Caco-2 (cell line): ENCODE measurements at regions not wholly inside any gene's neighbourhood (a gene's known extent, or its start where the extent isn't known, plus 50 kb on each side); places are given as distances from the start of the nearest gene placed in this dataset.

Source experiments
- BruUV-seq: library from RNA; stranded (reverse); fragments of 400-500 nt; replicated peaks from 2 replicates; lab custom pipeline; 2021; lab: Mats Ljungman, UMichigan
- CTCF ChIA-PET: fragments of 300-600 bp; sonication (Branson Sonifier 250); formaldehyde crosslinking; loops from one replicate; lab custom pipeline; 2022; ENCODE audit warnings: antibody characterized with exemption; lab: Charles Lee
- POLR2A ChIA-PET: fragments of 300-600 bp; sonication (Branson Sonifier 250); formaldehyde crosslinking; loops from one replicate; lab custom pipeline; 2022; ENCODE audit warnings: antibody characterized with exemption; lab: Charles Lee
- DNase-seq, 2 experiments: peaks; one replicate each; pipeline versions ENCODE4 v3.0.0 to v3.0.0-alpha.2; 2020 to 2022
- H3K27me3 ChIP-seq: replicated peaks from 2 replicates; pipeline ENCODE4 v1.6.0; 2011; ENCODE audit warnings: low read length; ENCODE audit not compliant: control insufficient read depth, insufficient read depth
- H3K36me3 ChIP-seq: 2 replicates; pipeline ENCODE4 v1.5.1; 2011; ENCODE audit warnings: low read length; ENCODE audit not compliant: control insufficient read depth, insufficient read depth
- H3K4me1 ChIP-seq: fragments of 250-450 bp; sonication (Bioruptor Pico); 2 replicates; pipeline ENCODE4 v1.5.1; 2020; ENCODE audit warnings: mild to moderate bottlenecking
- H3K4me3 ChIP-seq: 2 replicates; pipeline ENCODE4 v1.5.1; 2011; ENCODE audit warnings: low read depth, mild to moderate bottlenecking, control low read depth, low read length
- H3K9me3 ChIP-seq: fragments of 250-450 bp; sonication (Bioruptor Pico); 2 replicates; pipeline ENCODE4 v1.5.1; 2020; ENCODE audit warnings: mild to moderate bottlenecking, moderate library complexity
- H3K27ac Mint-ChIP-seq: one replicate; pipeline ENCODE4 v1.8.0; 2022; ENCODE audit warnings: mixed read lengths; ENCODE audit not compliant: unreplicated experiment
- H3K27me3 Mint-ChIP-seq: one replicate; pipeline ENCODE4 v1.8.0; 2022; ENCODE audit warnings: mixed read lengths; ENCODE audit not compliant: insufficient read depth, unreplicated experiment
- H3K36me3 Mint-ChIP-seq: one replicate; pipeline ENCODE4 v1.8.0; 2022; ENCODE audit warnings: mild to moderate bottlenecking, mixed read lengths; ENCODE audit not compliant: insufficient read depth, unreplicated experiment
- H3K4me1 Mint-ChIP-seq: one replicate; pipeline ENCODE4 v1.8.0; 2022; ENCODE audit warnings: low read depth, mixed read lengths; ENCODE audit not compliant: unreplicated experiment
- H3K4me3 Mint-ChIP-seq: one replicate; pipeline ENCODE4 v1.8.0; 2022; ENCODE audit warnings: mild to moderate bottlenecking, moderate library complexity, mixed read lengths; ENCODE audit not compliant: unreplicated experiment
- H3K9me3 Mint-ChIP-seq: one replicate; pipeline ENCODE4 v1.8.0; 2022; ENCODE audit warnings: mixed read lengths; ENCODE audit not compliant: unreplicated experiment
- CTCF ChIP-seq, 2 experiments: fragments of 200-600 bp in 1 of 2; IDR thresholded peaks; 1 replicate in 1 of 2; 2 replicates in 1 of 2; pipeline versions ENCODE4 v1.5.1 to v1.8.0; 2011 to 2022; ENCODE audit warnings: antibody characterized with exemption in 1 of 2, control low read depth in 1 of 2, inconsistent platforms in 1 of 2, low read depth in 1 of 2, low read length in 1 of 2, mild to moderate bottlenecking in 1 of 2, moderate library complexity in 1 of 2; ENCODE audit not compliant: insufficient read depth in 1 of 2, severe bottlenecking in 1 of 2, unreplicated experiment in 1 of 2
- intact Hi-C: fragments of 100-400 bp; cut with micrococcal nuclease; formaldehyde crosslinking; loops from one replicate; pipeline ENCODE4 v1.10.0; 2022; ENCODE audit not compliant: unreplicated experiment

- no peak for DNase-seq
- Mint-ChIP-seq H3K36me3 (no peaks in the 10 kb centered on the region), H3K4me3 (no peak overlapping the region), H3K4me1 (peaks cover 7% of the 10 kb centered on the region), H3K27ac (no peak overlapping the region), H3K9me3 (no peaks in the 10 kb centered on the region), H3K27me3 (no peaks in the 10 kb centered on the region)
- peaks cover 5% of the 10 kb centered on the region for H3K4me1 ChIP-seq
- no peaks in the 10 kb centered on the region for H3K36me3 ChIP-seq
- BruUV-seq, result no TSS peak
- intact Hi-C loops, result no loop called here
- CTCF ChIA-PET, result no interaction called here
- H3K4me3 ChIP-seq, result no peak overlapping the region
- no peak for TF ChIP-seq CTCF (IDR thresholded peaks at IDR 0.05; ENCODE audit: insufficient read depth in 1 of 2, low read depth in 1 of 2, low read length in 1 of 2, severe bottlenecking in 1 of 2, unreplicated experiment in 1 of 2)
- H3K9me3 ChIP-seq, result no peaks in the 10 kb centered on the region
- POLR2A ChIA-PET, result no interaction called here
- no peaks in the 10 kb centered on the region for H3K27me3 ChIP-seq
Measured at GRCh38 chr1:212495766-212496494, 63.2 kb downstream of the NENF start.

- no peak for DNase-seq
- ChIA-PET POLR2A (interaction anchor here (1.3 kb wide), 1 partner anchor 8 kb away, joined by 5 read pairs; no protein-coding TSS in a partner anchor), CTCF (no interaction called here)
- Mint-ChIP-seq H3K4me1 (peaks cover 7% of the 10 kb centered on the region), H3K27me3 (no peaks in the 10 kb centered on the region), H3K4me3 (no peak overlapping the region), H3K36me3 (no peaks in the 10 kb centered on the region), H3K9me3 (no peaks in the 10 kb centered on the region), H3K27ac (no peak overlapping the region)
- Histone ChIP-seq H3K4me3 (no peak overlapping the region), H3K27me3 (no peaks in the 10 kb centered on the region), H3K4me1 (peaks cover 5% of the 10 kb centered on the region), H3K36me3 (no peaks in the 10 kb centered on the region), H3K9me3 (no peaks in the 10 kb centered on the region)
- BruUV-seq, result no TSS peak
- TF ChIP-seq CTCF (IDR thresholded peaks at IDR 0.05; ENCODE audit: insufficient read depth in 1 of 2, low read depth in 1 of 2, low read length in 1 of 2, severe bottlenecking in 1 of 2, unreplicated experiment in 1 of 2), result no peak
- intact Hi-C loops, result no loop called here
Measured at GRCh38 chr1:212496682-212497081, 64.0 kb downstream of the NENF start.

- H3K4me1 Mint-ChIP-seq, result peaks cover 7% of the 10 kb centered on the region
- no peak for TF ChIP-seq CTCF (IDR thresholded peaks at IDR 0.05; ENCODE audit: insufficient read depth in 1 of 2, low read depth in 1 of 2, low read length in 1 of 2, severe bottlenecking in 1 of 2, unreplicated experiment in 1 of 2)
- no peaks in the 10 kb centered on the region for H3K36me3 Mint-ChIP-seq
- no peaks in the 10 kb centered on the region for H3K27me3 ChIP-seq
- ChIA-PET CTCF (interaction anchor here (1.4 to 1.7 kb wide), 2 partner anchors 9 to 41 kb away, joined by 3 to 4 read pairs; no protein-coding TSS in a partner anchor), POLR2A (interaction anchor here (1.3 kb wide), 1 partner anchor 9 kb away, joined by 5 read pairs; no protein-coding TSS in a partner anchor)
- H3K36me3 ChIP-seq, result no peaks in the 10 kb centered on the region
- no peak overlapping the region for H3K4me3 ChIP-seq
- BruUV-seq, result no TSS peak
- H3K4me1 ChIP-seq, result peaks cover 5% of the 10 kb centered on the region
- DNase-seq, result no peak
- no peaks in the 10 kb centered on the region for H3K9me3 Mint-ChIP-seq
- H3K9me3 ChIP-seq, result no peaks in the 10 kb centered on the region
- H3K27me3 Mint-ChIP-seq, result no peaks in the 10 kb centered on the region
- intact Hi-C loops, result no loop called here
- H3K27ac Mint-ChIP-seq, result no peak overlapping the region
- no peak overlapping the region for H3K4me3 Mint-ChIP-seq
Measured at GRCh38 chr1:212497553-212497952, 64.8 kb downstream of the NENF start.
